HG03342 (cell line): ENCODE measurements at regions not wholly inside any gene's neighbourhood (a gene's known extent, or its start where the extent isn't known, plus 50 kb on each side); places are given as distances from the start of the nearest gene placed in this dataset.
"Not testable (repeated sequence)": the region's sequence is repeated elsewhere in the genome, so short reads cannot be mapped to it uniquely, and the experiment has no call there.

ENCODE experiments used
- ATAC-seq: cut with Tn5 transposase; IDR thresholded peaks from one replicate; pipeline ENCODE4 v1.9.1; 2021; ENCODE audit warnings: mild to moderate bottlenecking, moderate library complexity; ENCODE audit not compliant: unreplicated experiment

DNA sequence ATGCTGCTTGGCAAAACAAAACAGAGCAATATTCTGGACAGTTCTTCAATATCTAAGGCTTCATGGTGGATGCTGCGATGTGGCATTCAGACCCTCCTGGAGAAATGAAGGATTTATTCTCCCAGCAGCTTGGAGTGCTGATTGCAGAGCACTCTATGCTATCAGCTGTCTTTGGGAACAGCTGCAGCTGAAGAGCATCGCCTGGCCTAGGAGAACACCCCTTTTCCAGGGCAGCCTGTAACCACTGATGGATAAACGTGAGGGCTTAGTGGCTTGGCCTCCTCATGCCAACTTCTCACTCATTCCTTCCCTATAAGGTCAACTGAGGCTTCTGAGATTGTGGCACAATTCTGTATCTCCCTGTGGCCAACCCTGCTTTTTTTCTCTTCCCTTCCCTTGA is 638.1 kb upstream of the CNTNAP2 start:
- no peak for ATAC-seq

DNA sequence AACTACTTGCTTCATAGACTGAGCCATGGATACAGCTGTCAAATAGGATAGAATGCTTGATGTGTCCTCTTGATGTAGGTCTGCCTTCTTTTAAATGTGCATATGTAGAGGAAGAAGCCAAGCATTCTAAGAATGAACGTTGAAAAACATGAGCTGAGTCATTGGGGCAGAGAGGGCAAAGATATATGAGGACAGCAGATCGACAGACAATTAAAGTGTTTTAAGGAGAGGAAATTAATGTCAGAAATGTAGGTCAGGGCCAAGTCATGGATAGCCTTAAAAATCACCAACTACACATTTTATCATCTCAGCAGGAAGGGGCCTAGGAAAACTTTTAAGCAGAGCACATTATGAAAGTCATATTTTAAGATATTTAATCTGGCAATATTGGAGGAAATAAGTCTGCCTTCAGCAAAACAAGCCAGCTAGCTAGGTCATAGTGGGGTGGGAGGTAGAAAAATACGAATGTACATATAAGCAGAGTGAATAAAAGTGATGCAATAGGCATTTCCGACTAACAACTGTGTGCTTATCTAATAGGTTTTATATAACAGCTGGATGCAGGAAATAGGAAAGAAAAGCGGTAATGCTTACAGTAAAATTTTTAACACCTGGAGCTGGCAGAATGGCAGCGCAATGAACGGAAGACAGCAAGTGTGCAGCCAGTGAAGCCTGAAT is 638.3 kb upstream of the TPK1 start:
- ATAC-seq = no peak

DNA sequence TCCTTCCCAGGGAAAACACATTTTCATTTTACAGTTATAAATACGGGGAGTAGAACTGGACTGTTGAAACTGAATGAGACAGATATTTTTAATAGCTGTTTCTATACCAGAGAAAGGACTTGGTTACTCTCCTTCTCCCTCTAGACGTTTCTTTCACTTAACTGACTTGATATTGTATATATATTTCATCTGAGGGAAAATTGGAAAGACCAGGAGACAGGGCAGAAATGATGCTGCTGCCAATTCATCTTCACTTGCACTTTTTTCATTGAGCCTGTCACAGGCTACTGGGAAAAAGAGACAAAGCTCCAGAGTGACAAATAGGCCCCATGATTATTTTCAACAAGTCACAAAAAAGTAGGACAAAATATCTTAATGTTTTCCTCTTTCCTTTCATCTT is 636.0 kb upstream of the TPK1 start:
- ATAC-seq = no peak

DNA sequence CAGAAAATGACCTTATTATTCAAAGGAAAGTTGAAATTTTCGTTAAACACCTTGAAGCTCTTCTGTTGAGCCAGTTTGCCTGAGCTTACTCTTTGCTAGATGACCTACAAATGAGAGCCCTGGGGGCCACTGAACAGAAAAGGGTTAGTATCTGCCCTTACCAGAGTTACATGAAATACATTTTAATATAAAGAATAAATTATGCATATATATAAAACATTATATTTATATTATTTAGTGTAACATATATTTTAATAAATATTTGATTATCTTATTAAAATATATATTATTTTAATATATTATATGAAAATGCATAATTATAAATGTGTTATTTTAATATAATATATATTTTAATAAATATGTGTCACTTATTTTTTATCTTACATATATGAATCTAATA is 628.4 kb upstream of the TPK1 start:
- no peak for ATAC-seq

DNA sequence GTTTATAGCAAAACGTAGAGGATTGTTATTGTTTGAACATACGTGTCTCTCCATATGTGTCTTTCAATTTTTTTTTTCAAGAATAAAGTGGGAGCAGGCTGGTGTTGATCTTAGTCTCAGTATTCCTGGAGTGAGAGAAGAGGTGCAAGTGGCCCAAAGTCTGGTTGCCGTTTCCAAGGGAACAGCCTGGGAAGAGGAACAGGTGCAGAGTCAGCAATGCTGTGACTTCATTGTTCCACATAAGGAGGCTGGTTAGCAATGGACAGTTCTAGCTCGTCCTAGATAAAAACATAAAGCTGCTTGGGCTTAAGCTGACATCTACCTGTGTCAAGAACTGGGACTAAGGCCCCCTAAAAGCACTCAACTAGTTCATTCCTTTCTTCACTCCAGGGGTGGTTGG is 626.6 kb upstream of the TPK1 start:
- no peak for ATAC-seq

- ATAC-seq = no peak
Observed at GRCh38 chr7:145434811-145435210, 599.0 kb upstream of the TPK1 start.

- no peak for ATAC-seq
Observed at GRCh38 chr7:145431834-145432233, 596.0 kb upstream of the TPK1 start.

- ATAC-seq = not testable (repeated sequence)
Observed at GRCh38 chr7:145418481-145418880, 582.6 kb upstream of the TPK1 start.

DNA sequence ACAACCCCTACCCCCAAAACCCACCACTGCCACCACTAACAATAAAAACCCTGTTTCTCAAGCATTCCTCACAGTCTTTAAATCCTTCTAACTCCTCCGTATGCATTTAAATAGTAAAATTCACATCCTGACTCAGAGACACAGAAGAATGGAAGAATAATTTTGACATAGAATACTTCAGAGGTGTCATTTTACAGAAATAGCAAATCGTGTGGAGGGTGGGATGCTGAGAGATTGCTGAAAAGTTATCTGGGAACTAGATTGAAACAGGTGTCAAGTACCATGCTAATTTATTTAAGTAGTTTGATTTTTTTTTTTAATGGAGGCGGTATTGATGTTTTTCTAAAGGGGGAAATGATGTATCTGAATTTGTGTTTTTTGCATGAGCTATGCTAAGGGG is 575.2 kb upstream of the TPK1 start:
- ATAC-seq = no peak

- ATAC-seq = no peak
Observed at GRCh38 chr7:145398758-145399157, 562.9 kb upstream of the TPK1 start.

- ATAC-seq = no peak
Observed at GRCh38 chr7:145394126-145394525, 558.3 kb upstream of the TPK1 start.

DNA sequence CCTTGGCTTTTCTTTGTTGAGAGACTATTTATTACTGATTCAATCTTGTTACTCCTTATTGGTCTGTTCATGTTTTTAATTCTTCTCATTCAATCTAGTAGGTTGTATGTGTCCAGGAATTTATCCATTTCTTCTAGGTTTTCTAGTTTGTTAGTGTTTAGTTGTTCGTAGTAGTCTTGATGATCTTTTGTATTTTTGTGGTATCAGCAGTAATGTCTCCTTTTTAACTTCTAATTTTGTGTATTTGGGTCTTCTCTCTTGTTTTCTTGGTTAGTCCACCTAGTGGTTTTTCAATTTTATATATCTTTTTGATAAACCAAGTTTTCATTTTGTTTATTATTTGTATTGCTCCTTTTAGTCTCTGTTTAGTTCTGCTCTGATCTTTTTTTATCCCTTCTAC is 546.9 kb upstream of the TPK1 start:
- ATAC-seq = no peak

DNA sequence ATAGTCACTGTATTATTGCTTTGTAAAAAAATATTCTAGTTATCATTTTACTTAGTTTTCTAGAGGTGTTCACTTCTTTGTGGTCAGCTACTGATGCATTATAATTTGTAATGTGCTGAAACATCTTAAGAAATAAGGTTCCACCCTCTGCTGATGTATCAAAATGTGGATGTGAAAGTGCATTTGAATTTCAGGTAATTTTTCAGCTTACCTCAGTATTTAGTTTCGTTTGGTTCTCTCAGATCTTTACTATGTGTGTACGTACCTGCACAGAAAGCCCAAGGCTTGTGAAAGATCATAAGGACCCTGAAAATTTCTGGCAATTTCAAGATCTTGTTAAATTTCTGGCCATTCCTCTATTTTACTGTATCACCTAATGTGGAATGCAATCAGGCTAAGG is 542.3 kb upstream of the TPK1 start:
- no peak for ATAC-seq

DNA sequence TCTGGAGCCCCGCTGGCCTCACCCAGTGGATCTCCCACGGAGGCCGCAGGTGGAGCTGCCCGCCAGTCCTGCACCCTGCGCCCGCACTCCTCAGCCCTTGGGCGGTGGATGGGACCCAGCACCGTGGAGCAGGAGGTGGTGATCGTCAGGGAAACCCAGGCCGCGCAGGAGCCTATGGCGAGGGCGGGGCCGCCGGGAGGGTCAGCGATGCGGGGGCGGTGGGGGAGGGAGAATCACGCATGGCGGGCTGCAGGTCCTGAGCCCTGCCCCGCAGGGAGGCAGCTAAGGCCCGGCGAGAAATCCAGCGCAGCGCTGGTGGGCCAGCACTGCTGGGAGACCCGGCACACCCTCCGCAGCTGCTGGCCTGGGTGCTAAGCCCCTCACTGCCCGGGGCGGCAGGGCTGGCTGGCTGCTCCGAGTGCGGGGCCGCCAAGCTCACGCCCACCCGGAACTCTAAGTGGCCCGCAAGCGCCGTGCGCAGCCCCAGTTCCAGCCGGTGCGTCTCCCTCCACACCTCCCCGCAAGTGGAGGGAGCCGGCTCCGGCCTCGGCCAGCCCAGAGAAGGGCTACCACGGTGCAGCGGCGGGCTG is 524.8 kb upstream of the TPK1 start:
- no peak for ATAC-seq

- no peak for ATAC-seq
Observed at GRCh38 chr7:145350334-145350733, 514.5 kb upstream of the TPK1 start.

DNA sequence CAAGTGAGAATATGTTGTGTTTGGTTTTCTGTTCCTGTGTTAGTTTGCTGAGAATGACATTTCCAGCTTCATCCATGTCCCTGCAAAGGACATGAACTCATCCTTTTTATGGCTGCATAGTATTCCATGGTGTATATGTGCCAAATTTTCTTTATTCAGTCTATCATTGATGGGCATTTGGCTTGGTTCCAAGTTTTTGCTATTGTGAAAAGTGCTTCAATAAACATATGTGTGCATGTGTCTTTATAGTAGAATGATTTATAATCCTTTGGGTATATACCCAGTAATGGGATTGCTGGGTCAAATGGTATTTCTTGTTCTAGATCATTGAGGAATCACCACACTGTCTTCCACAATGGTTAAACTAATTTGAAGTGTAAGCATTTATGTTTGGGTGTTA is 513.6 kb upstream of the TPK1 start:
- not testable (repeated sequence) for ATAC-seq

DNA sequence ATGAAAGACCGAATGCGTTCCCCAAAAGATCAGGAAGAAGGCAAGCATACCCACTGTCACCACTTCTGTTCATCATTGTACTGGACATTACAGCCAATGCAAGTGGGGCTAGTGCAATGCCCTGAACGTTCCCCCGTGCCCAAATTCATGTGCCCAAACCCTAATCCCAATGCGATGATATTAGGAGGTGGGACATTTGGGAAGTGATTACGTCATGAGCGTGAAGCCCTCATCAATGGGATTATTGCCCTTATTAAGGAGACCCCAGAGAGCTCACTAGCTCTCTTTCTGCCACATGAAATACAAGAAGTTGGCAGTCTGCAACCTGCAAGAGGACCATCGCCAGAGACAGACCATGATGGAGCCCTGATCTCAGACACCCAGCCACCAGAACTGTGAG is 511.4 kb upstream of the TPK1 start:
- no peak for ATAC-seq

GRCh38 chr7:145339319-145339718 is 503.5 kb upstream of the TPK1 start:
- ATAC-seq = no peak

GRCh38 chr7:145331522-145331921 is 495.7 kb upstream of the TPK1 start:
- ATAC-seq = no peak

DNA sequence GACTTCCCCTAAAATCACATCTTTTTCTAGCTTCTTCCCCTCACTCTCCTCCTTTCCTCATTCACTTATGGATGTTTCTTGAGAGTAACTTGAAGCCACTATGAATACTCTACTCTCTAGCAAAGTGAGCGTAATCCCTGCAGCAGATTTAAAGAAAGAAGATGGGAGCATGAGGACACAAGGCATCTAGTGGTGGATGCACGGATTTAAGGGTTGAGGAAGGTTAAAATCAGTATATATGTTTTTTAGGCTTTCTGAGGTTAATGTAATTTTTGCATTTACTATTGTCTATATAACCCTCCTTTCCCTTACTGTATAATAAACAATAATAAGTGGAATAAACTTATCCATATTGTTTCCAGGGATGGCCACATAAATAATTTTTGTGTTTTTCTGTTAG is 495.2 kb upstream of the TPK1 start:
- no peak for ATAC-seq

GRCh38 chr7:145327646-145328045 is 491.8 kb upstream of the TPK1 start:
- ATAC-seq = no peak

DNA sequence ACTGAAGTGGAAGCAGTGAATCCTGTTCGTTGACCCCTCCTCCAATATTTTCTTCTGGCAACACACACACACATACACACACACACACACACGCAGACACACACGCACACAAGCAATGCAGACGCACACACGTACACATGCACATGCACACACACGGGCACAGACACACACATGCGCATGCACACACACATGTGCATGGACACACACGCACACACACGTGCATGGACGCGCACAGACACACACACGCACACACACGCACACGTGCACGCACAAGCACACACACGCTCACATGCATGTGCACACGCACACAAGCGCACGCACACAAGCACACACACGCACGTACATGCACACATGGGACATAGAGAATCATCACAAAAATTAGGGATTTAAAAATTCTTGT is 488.2 kb upstream of the TPK1 start:
- no peak for ATAC-seq

DNA sequence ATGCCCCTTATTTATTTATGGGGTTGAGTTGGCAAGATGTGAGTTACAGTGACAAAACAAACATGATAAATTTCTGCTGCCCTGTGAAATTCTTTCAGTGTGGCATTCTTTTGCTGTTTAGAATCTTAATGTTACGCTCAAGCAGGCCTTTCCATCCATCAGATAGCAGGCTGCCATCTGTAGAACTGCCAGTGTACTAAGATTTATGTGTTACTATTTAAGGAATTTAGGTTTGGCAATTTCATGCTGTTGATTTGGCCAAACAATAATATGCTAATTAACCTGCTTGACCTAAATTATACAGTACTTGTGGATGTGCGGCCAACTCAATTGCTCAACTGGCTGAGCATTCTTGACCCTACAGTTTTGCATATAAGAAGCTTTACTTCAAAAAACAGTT is 477.7 kb upstream of the TPK1 start:
- no peak for ATAC-seq
